Stimulated activated memory B cell treated with anti-CD40 and anti-IgM and Interleukin-4, amounts not matched to agents 10 μg/mL and 1 μg/mL and 100 μg/mL, for 72 hours (primary cell): ENCODE measurements at regions not wholly inside any gene's neighbourhood (a gene's known extent, or its start where the extent isn't known, plus 50 kb on each side); places are given as distances from the start of the nearest gene placed in this dataset.

Experiments
- ATAC-seq: fragments of 150-1000 bp; cut with Tn5 transposase; 2 replicates; pipeline ENCODE4 v1.10.0; 2021
- H3K27ac Mint-ChIP-seq: one replicate; pipeline ENCODE4 v1.8.0; 2022; ENCODE audit warnings: mild to moderate bottlenecking, mixed read lengths
- H3K27me3 Mint-ChIP-seq: one replicate; pipeline ENCODE4 v1.8.0; 2022; ENCODE audit warnings: mixed read lengths
- H3K36me3 Mint-ChIP-seq: one replicate; pipeline ENCODE4 v1.8.0; 2022; ENCODE audit warnings: mixed read lengths
- H3K4me1 Mint-ChIP-seq: one replicate; pipeline ENCODE4 v1.8.0; 2022; ENCODE audit warnings: mixed read lengths
- H3K4me3 Mint-ChIP-seq: one replicate; pipeline ENCODE4 v1.8.0; 2022; ENCODE audit warnings: mild to moderate bottlenecking, moderate library complexity, mixed read lengths
- H3K9me3 Mint-ChIP-seq: one replicate; pipeline ENCODE4 v1.8.0; 2022; ENCODE audit warnings: mixed read lengths

GRCh38 chr15:62992302-62992701 is 50.2 kb upstream of the TPM1 start:
- H3K4me1 Mint-ChIP-seq: no peaks in the 10 kb centered on the region
- no peaks in the 10 kb centered on the region for H3K36me3 Mint-ChIP-seq

More at GRCh38 chr15:62992302-62992701, 50.2 kb upstream of the TPM1 start:
- Mint-ChIP-seq H3K4me3 (no peak overlapping the region), H3K27me3 (peaks cover 59% of the 10 kb centered on the region), H3K27ac (no peak overlapping the region), H3K9me3 (no peaks in the 10 kb centered on the region)
- no peak for ATAC-seq
